LNCaP clone FGC (cell line): ENCODE measurements at regions not wholly inside any gene's neighbourhood (a gene's known extent, or its start where the extent isn't known, plus 50 kb on each side); places are given as distances from the start of the nearest gene placed in this dataset.

Experiments
- DNase-seq: peaks from one replicate; pipeline ENCODE4 v3.0.0-alpha.2; 2011; ENCODE audit warnings: low read depth
- H3K4me3 ChIP-seq: 2 replicates; pipeline ENCODE4 v1.5.1; 2011; ENCODE audit warnings: mild to moderate bottlenecking, low read depth, low read length, control low read depth
- TF ChIP-seq, protein P1 (sequence below): IDR thresholded peaks from 2 replicates; pipeline ENCODE4 v1.5.1; 2012; ENCODE audit warnings: mild to moderate bottlenecking; ENCODE audit not compliant: control insufficient read depth, insufficient read depth; ENCODE audit errors: extremely low read depth

DNA sequence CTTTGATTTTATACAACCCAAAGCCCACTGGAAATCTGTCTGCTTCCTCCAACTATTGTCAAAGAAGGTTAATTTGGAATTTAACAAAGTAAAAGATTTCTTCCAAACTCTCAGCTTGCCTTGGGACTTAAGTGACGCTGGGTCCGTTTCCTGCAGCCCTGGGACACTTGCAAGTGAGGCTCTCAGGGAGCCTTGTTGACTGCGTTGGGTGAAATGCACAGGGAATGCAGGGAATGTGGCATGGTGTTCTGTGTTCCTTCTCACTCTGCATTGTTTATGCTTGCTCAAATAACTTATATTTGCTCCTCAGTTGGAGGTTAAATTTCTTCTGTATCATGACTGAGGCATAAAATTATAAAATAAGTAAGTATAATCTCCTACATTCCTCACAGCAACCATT, 60.9 kb upstream of the TJP1 start:
- TF ChIP-seq, protein P1, sequence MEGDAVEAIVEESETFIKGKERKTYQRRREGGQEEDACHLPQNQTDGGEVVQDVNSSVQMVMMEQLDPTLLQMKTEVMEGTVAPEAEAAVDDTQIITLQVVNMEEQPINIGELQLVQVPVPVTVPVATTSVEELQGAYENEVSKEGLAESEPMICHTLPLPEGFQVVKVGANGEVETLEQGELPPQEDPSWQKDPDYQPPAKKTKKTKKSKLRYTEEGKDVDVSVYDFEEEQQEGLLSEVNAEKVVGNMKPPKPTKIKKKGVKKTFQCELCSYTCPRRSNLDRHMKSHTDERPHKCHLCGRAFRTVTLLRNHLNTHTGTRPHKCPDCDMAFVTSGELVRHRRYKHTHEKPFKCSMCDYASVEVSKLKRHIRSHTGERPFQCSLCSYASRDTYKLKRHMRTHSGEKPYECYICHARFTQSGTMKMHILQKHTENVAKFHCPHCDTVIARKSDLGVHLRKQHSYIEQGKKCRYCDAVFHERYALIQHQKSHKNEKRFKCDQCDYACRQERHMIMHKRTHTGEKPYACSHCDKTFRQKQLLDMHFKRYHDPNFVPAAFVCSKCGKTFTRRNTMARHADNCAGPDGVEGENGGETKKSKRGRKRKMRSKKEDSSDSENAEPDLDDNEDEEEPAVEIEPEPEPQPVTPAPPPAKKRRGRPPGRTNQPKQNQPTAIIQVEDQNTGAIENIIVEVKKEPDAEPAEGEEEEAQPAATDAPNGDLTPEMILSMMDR = no peak
- DNase-seq = no peak

DNA sequence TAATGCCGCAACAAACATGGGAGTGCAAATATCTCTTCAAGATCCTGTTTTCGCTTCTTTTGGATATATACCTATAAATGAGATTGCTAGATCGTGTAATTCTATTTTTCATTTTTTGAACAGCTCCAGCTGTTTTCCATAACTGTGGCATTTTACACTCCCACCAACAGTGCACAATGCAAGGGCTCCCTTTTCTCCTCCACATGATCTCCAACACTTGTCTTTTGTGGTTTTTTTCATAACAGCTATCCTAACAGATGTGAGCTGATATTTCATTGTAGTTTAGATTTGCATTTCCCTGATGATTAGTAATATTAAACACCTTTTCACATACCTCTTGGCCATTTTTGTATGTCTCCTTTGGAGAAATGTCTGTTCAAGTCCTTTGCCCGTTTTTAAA, 58.6 kb upstream of the TJP1 start:
- no peak overlapping the region for H3K4me3 ChIP-seq
- TF ChIP-seq, protein P1 = no peak
- no peak for DNase-seq

More for the DNA sequence above, 60.9 kb upstream of the TJP1 start:
- no peak overlapping the region for H3K4me3 ChIP-seq

DNA sequence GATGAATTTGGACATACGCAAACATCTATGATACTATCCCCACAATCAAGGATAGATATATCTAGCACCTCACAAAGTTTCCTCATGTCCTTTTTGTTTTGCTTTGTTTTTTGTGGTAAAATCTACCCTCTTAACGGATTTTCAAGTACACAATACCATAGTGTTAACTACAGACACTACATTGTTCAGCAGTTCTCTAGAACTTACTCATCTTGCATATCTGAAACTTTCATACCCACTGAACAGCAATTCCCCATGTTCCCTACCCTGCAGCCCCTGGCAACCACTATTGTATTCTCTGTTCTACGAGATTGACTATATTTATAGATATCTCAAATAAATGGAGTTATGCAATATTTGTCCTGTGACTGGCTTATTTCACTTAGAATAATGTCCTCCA, 58.1 kb upstream of the TJP1 start:
- H3K4me3 ChIP-seq = no peak overlapping the region
- TF ChIP-seq, protein P1 = no peak
- no peak for DNase-seq

DNA sequence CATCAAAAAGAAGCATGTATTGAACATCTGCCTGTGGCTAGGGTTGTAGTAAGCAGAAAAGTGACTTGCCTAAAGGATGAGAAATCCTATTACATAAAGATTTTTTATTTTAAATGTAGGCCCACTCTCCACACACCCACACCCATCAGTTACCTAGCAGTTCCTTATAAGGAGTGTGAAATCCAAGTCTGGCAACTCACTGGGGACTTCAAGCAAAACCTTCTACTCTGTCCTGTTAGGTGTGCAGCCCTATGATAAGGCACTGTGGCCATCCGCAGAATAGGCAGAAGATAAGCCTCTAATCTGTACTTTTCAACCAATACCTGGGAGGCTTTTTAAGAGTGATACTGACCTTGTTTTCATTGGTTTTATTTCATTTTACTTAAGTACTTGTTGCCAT, 52.7 kb upstream of the TJP1 start:
- DNase-seq = no peak
- TF ChIP-seq, protein P1 = no peak
- H3K4me3 ChIP-seq = no peak overlapping the region

DNA sequence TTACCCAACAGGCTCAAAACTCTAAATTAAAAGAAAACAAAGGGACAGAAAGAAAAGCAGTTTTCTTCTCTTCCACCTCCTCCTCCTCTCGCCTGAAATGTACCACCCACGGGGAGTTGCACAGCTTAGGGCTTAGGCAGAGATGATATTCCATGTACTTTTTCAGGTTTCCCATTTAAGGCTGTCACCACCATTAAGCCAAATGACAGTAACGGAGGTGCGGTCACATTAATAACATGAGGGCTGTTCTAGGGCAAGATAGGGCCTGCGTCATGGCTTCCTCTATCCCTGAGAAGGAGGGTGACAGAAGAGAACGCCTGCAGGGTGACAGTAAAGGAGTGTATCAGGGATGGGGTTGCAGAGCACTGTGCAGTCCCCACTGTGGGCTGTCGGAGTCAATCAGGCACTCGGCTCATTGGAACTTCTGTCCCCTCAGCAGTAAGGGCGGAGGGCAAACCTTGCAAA, 51.7 kb upstream of the TJP1 start:
- no peak overlapping the region for H3K4me3 ChIP-seq
- no peak for DNase-seq
- TF ChIP-seq, protein P1 = no peak

DNA sequence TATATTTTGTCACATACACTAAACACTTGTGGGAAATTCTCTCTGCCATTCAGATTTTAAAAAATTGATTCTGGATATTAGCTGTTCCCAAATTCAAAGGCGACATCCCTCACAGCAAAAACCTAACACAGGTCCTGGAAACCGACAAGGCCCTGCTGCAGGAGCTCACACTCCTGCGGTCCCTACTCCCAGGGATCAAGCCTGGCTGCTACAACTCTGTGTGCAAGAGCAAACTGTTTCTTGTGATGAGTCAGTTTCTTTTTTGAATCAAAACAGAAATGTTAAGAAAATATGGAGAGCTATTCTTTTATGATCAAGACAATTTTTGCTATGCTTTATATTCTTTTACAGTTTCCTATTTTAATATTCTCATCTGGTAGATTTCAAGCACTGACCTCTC, 51.0 kb upstream of the TJP1 start:
- no peak overlapping the region for H3K4me3 ChIP-seq
- DNase-seq = no peak
- TF ChIP-seq, protein P1 = no peak

DNA sequence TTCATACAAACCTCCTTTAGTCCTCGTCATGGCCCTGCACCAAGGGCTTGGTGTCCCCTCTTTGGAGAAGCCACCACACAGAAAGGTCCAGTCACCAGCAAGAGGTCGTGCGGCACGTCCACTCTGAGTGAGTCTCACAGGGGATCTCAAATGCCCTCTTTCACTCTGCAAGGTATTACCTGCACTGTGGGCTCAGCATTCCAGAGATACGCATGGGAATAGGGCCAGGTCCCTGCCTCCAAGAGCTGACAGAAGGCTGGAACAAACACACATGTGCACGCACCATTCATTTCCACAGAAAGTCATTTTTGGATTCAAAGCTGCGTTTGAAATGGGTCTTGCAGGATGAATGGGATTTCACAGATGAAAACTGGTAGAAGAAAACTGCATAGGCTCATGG, 50.4 kb upstream of the TJP1 start:
- TF ChIP-seq, protein P1 = no peak
- H3K4me3 ChIP-seq = no peak overlapping the region
- DNase-seq = no peak
